Mesothelial cell of epicardium (in vitro differentiated cells): ENCODE measurements at regions not wholly inside any gene's neighbourhood (a gene's known extent, or its start where the extent isn't known, plus 50 kb on each side); places are given as distances from the start of the nearest gene placed in this dataset.

Experiments
- DNase-seq, 2 experiments: peaks; one replicate each; pipeline ENCODE4 v3.0.0; 2021; ENCODE audit warnings: low spot score in 2 of 2; ENCODE audit not compliant: unreplicated experiment in 2 of 2
- H3K27ac Mint-ChIP-seq: 2 replicates; pipeline ENCODE4 v1.8.0; 2021; ENCODE audit warnings: mixed read lengths
- H3K27me3 Mint-ChIP-seq: 2 replicates; pipeline ENCODE4 v1.8.0; 2021; ENCODE audit warnings: low read depth, mixed read lengths
- H3K36me3 Mint-ChIP-seq: 2 replicates; pipeline ENCODE4 v1.8.0; 2021; ENCODE audit warnings: mixed read lengths
- H3K4me1 Mint-ChIP-seq: 2 replicates; pipeline ENCODE4 v1.8.0; 2021; ENCODE audit warnings: mixed read lengths
- H3K4me3 Mint-ChIP-seq: 2 replicates; pipeline ENCODE4 v1.8.0; 2021; ENCODE audit warnings: mild to moderate bottlenecking, moderate library complexity, mixed read lengths
- H3K9me3 Mint-ChIP-seq: 2 replicates; pipeline ENCODE4 v1.8.0; 2021; ENCODE audit warnings: mixed read lengths
- TF ChIP-seq, protein P1 (sequence below): fragments of 200-600 bp; sonication (generic); IDR thresholded peaks from one replicate; pipeline ENCODE4 v1.5.0; 2021; ENCODE audit warnings: antibody characterized with exemption; ENCODE audit not compliant: unreplicated experiment

DNA sequence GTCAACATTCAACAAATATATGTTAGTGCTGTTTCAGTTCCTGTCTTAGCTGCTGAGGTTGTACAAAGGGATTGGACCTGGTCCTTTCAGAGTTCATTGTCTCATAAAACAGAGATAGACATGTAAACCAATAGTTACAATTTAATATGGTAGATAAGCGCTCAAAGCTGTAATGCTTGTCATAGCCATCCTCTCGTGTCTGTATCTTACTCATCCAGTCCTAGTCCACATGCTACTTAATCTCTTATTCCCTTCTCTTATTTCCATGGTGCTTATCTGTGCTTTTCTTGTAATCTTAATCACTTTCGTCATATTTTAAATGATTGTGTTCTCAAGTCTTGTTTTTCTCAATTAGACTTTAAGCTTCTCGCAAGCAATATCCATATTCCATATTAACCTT, 185.2 kb upstream of the OBI1 start:
- Mint-ChIP-seq H3K27me3 (peaks cover 14% of the 10 kb centered on the region), H3K27ac (no peak overlapping the region), H3K36me3 (no peaks in the 10 kb centered on the region), H3K9me3 (no peaks in the 10 kb centered on the region), H3K4me1 (no peaks in the 10 kb centered on the region), H3K4me3 (no peak overlapping the region)
- TF ChIP-seq, protein P1, sequence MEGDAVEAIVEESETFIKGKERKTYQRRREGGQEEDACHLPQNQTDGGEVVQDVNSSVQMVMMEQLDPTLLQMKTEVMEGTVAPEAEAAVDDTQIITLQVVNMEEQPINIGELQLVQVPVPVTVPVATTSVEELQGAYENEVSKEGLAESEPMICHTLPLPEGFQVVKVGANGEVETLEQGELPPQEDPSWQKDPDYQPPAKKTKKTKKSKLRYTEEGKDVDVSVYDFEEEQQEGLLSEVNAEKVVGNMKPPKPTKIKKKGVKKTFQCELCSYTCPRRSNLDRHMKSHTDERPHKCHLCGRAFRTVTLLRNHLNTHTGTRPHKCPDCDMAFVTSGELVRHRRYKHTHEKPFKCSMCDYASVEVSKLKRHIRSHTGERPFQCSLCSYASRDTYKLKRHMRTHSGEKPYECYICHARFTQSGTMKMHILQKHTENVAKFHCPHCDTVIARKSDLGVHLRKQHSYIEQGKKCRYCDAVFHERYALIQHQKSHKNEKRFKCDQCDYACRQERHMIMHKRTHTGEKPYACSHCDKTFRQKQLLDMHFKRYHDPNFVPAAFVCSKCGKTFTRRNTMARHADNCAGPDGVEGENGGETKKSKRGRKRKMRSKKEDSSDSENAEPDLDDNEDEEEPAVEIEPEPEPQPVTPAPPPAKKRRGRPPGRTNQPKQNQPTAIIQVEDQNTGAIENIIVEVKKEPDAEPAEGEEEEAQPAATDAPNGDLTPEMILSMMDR, result no peak
- no peak for DNase-seq

DNA sequence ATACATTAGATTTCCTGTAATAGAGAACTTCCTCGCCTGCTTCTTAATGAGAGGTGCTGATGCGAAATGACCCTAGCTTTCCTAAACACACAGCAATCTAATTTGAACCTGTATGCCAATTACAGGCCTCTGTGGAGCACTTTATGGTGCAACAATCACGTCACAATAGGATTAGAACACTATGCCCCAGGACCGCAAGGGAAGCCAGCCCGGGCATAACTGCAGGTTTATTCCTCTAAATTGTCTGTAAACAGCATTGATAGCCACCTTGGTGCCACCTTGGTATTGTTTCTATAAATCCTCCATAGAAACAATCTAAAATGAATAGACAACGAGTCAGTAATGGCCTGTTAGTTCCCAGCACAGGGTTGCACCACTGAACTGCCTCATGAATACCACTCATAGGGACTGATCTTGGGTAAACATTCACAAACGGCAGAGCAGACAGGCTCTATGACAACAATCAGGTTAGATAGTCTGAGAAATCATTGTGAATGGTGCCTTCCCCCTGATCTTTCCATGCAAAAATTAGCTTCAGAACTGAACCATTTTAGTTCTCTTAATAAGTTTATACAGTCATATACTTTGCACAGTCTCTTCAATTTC, 182.5 kb upstream of the OBI1 start:
- Mint-ChIP-seq H3K27me3 (peaks cover 12% of the 10 kb centered on the region), H3K9me3 (no peaks in the 10 kb centered on the region), H3K4me1 (no peaks in the 10 kb centered on the region), H3K27ac (no peak overlapping the region), H3K4me3 (no peak overlapping the region), H3K36me3 (no peaks in the 10 kb centered on the region)
- TF ChIP-seq, protein P1, result no peak
- no peak for DNase-seq

DNA sequence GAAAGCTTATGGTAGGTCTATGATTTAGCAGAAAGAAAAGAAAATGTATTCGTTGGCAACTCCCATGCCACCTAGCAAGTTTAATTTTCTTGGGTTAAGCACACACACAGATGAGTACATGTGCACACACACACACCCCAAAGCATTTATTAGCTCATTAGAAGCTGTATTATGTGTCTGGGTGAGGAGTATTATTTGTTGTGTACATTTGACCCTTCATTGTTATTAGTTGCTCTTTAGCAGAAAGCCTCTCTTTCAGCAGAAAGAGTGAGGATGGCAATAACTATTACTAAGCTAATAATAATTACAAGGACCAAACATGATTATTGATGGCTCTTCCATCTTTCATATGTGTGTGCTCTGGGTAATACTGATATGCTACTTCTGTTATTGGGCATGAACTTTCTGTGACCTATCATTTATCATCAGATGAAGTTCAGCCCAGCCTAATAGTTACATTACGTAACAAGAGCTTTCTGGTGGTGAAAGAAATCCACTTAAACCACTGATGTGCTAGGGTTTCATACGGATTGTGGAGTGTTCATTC, 177.4 kb upstream of the OBI1 start:
- H3K4me1 Mint-ChIP-seq, result no peaks in the 10 kb centered on the region
- no peak for DNase-seq
- no peak overlapping the region for H3K27ac Mint-ChIP-seq
- H3K27me3 Mint-ChIP-seq, result peaks cover 12% of the 10 kb centered on the region
- TF ChIP-seq, protein P1, result no peak
- no peak overlapping the region for H3K4me3 Mint-ChIP-seq
- H3K9me3 Mint-ChIP-seq, result no peaks in the 10 kb centered on the region
- H3K36me3 Mint-ChIP-seq, result no peaks in the 10 kb centered on the region

DNA sequence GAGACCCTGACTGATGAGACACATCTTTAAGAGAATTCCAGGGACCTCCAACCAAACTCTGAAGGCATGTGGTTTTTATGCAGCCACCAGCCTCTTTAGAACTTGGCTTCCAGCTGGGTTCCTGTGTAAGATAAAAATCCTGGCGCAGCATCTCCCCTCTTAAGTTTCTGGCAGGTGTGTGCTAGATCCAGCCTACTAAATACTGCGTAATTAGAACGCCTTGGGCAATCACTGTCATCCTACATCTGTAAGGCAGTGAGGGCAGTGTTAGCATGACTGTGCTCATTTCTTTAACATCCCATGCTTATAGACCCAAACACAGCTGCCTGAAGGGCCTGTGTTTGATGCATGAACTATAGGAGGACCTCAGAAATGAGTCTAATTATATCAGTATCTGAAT, 173.5 kb upstream of the OBI1 start:
- Mint-ChIP-seq H3K9me3 (no peaks in the 10 kb centered on the region), H3K36me3 (no peaks in the 10 kb centered on the region), H3K4me3 (no peak overlapping the region), H3K4me1 (no peaks in the 10 kb centered on the region), H3K27ac (no peak overlapping the region), H3K27me3 (peaks cover 36% of the 10 kb centered on the region)
- no peak for DNase-seq
- TF ChIP-seq, protein P1, result no peak

DNA sequence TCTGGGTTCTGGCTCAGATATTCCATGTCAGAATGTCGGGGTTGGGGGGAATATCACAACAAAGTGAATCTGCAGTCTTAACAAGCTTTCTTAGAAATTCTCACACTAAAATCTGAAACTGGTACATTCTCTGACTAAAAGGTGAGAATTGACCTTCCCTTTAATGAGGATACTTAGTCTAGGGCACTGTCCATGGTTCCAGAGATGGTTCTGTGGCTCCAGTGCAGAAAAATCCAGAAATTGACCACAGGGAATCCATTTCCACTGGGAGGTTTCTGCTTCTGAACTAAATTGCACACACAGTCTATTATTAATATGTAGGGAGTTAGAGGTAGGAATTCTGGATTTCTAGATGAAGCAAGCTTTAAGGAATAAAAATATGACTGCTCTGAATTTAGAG, 171.6 kb upstream of the OBI1 start:
- no peaks in the 10 kb centered on the region for H3K9me3 Mint-ChIP-seq
- no peak overlapping the region for H3K27ac Mint-ChIP-seq
- no peak for DNase-seq
- H3K36me3 Mint-ChIP-seq, result no peaks in the 10 kb centered on the region
- peaks cover 47% of the 10 kb centered on the region for H3K27me3 Mint-ChIP-seq
- H3K4me3 Mint-ChIP-seq, result no peak overlapping the region
- TF ChIP-seq, protein P1, result no peak
- H3K4me1 Mint-ChIP-seq, result no peaks in the 10 kb centered on the region
